ENCODE measurements at regions not wholly inside any gene's neighbourhood (a gene's known extent, or its start where the extent isn't known, plus 50 kb on each side); places are given as distances from the start of the nearest gene placed in this dataset.

- Histone ChIP-seq H3K4me2 (peak overlapping the region; percentile 91), H3K9me3 (0 out of 2 replicates have a peak, but pooled peaks cover 3% of the 10 kb centered on the region), H3K4me1 (peaks cover 54% of the 10 kb centered on the region), H3K36me3 (no peaks in the 10 kb centered on the region), H3K4me3 (no peak overlapping the region), H3K27ac (no peak overlapping the region), H3K27me3 (no peaks in the 10 kb centered on the region), H4K20me1 (no peaks in the 10 kb centered on the region), H3K9ac (no peak overlapping the region)
- no peak for TF ChIP-seq Cebpa-rat (IDR thresholded peaks at IDR 0.05)
Observed at GRCh38 chr2:128756365-128756717, 437.7 kb upstream of the HS6ST1 start.

GRCh38 chr2:128765811-128766210, 447.1 kb upstream of the HS6ST1 start:
- no peak overlapping the region for H3K27ac ChIP-seq
- H3K9me3 ChIP-seq: peaks cover 37% of the 10 kb centered on the region
- no peak for TF ChIP-seq Cebpa-rat (IDR thresholded peaks at IDR 0.05)
- H3K4me2 ChIP-seq: peak overlapping the region; percentile 53
- no peak overlapping the region for H3K4me3 ChIP-seq
- H3K9ac ChIP-seq: no peak overlapping the region
- H3K36me3 ChIP-seq: no peaks in the 10 kb centered on the region
- H3K27me3 ChIP-seq: no peaks in the 10 kb centered on the region
- H3K4me1 ChIP-seq: peaks cover 9% of the 10 kb centered on the region
- no peaks in the 10 kb centered on the region for H4K20me1 ChIP-seq

GRCh38 chr2:128768041-128768440, 449.4 kb upstream of the HS6ST1 start:
- H3K4me3 ChIP-seq: no peak overlapping the region
- no peaks in the 10 kb centered on the region for H3K27me3 ChIP-seq
- no peaks in the 10 kb centered on the region for H3K36me3 ChIP-seq
- H4K20me1 ChIP-seq: no peaks in the 10 kb centered on the region
- peaks cover 21% of the 10 kb centered on the region for H3K9me3 ChIP-seq
- H3K4me1 ChIP-seq: peaks cover 15% of the 10 kb centered on the region
- H3K27ac ChIP-seq: no peak overlapping the region
- no peak overlapping the region for H3K4me2 ChIP-seq
- H3K9ac ChIP-seq: no peak overlapping the region
- no peak for TF ChIP-seq Cebpa-rat (IDR thresholded peaks at IDR 0.05)

- no peak for TF ChIP-seq Cebpa-rat (IDR thresholded peaks at IDR 0.05)
- Histone ChIP-seq H3K9me3 (0 out of 2 replicates have a peak, but pooled peaks cover 8% of the 10 kb centered on the region), H3K4me3 (no peak overlapping the region), H3K27me3 (no peaks in the 10 kb centered on the region), H3K4me2 (no peak overlapping the region), H4K20me1 (no peaks in the 10 kb centered on the region), H3K27ac (no peak overlapping the region), H3K4me1 (peaks cover 15% of the 10 kb centered on the region), H3K9ac (no peak overlapping the region), H3K36me3 (no peaks in the 10 kb centered on the region)
Observed at GRCh38 chr2:128769457-128770142, 450.9 kb upstream of the HS6ST1 start.

- TF ChIP-seq Cebpa-rat (IDR thresholded peaks at IDR 0.05): no peak
- Histone ChIP-seq H3K9ac (no peak overlapping the region), H3K4me1 (peaks cover 15% of the 10 kb centered on the region), H3K4me2 (no peak overlapping the region), H3K4me3 (no peak overlapping the region), H3K27me3 (no peaks in the 10 kb centered on the region), H3K36me3 (no peaks in the 10 kb centered on the region), H4K20me1 (no peaks in the 10 kb centered on the region), H3K27ac (no peak overlapping the region), H3K9me3 (0 out of 2 replicates have a peak, but pooled peaks cover 1% of the 10 kb centered on the region)
Observed at GRCh38 chr2:128770143-128771085, 451.7 kb upstream of the HS6ST1 start.

GRCh38 chr2:128771401-128771800, 452.7 kb upstream of the HS6ST1 start:
- no peak for TF ChIP-seq Cebpa-rat (IDR thresholded peaks at IDR 0.05)
- Histone ChIP-seq H3K4me3 (no peak overlapping the region), H3K36me3 (no peaks in the 10 kb centered on the region), H3K4me2 (no peak overlapping the region), H3K27me3 (no peaks in the 10 kb centered on the region), H3K27ac (no peak overlapping the region), H3K9ac (no peak overlapping the region), H3K9me3 (no peaks in the 10 kb centered on the region), H4K20me1 (no peaks in the 10 kb centered on the region), H3K4me1 (peaks cover 6% of the 10 kb centered on the region; the same call in 1 of the 2 replicates)

- Histone ChIP-seq H4K20me1 (no peaks in the 10 kb centered on the region), H3K4me1 (peaks cover 6% of the 10 kb centered on the region; the same call in 1 of the 2 replicates), H3K4me2 (no peak overlapping the region), H3K27ac (no peak overlapping the region), H3K9ac (no peak overlapping the region), H3K9me3 (no peaks in the 10 kb centered on the region), H3K36me3 (no peaks in the 10 kb centered on the region), H3K4me3 (no peak overlapping the region), H3K27me3 (no peaks in the 10 kb centered on the region)
- TF ChIP-seq Cebpa-rat (IDR thresholded peaks at IDR 0.05): no peak
Observed at GRCh38 chr2:128772671-128773070, 454.0 kb upstream of the HS6ST1 start.

GRCh38 chr2:128773641-128774319, 455.1 kb upstream of the HS6ST1 start:
- TF ChIP-seq Cebpa-rat (IDR thresholded peaks at IDR 0.05): no peak
- Histone ChIP-seq H3K36me3 (no peaks in the 10 kb centered on the region), H3K27ac (no peak overlapping the region), H3K9me3 (no peaks in the 10 kb centered on the region), H3K4me2 (no peak overlapping the region), H3K9ac (no peak overlapping the region), H3K4me1 (peaks cover 6% of the 10 kb centered on the region; the same call in 1 of the 2 replicates), H4K20me1 (no peaks in the 10 kb centered on the region), H3K4me3 (no peak overlapping the region), H3K27me3 (no peaks in the 10 kb centered on the region)

GRCh38 chr2:128774320-128775216, 455.9 kb upstream of the HS6ST1 start:
- no peak overlapping the region for H3K4me2 ChIP-seq
- no peak overlapping the region for H3K27ac ChIP-seq
- no peaks in the 10 kb centered on the region for H4K20me1 ChIP-seq
- TF ChIP-seq Cebpa-rat (IDR thresholded peaks at IDR 0.05): no peak
- peaks cover 6% of the 10 kb centered on the region; the same call in 1 of the 2 replicates for H3K4me1 ChIP-seq
- no peak overlapping the region for H3K9ac ChIP-seq
- H3K27me3 ChIP-seq: no peaks in the 10 kb centered on the region
- no peak overlapping the region for H3K4me3 ChIP-seq
- no peaks in the 10 kb centered on the region for H3K9me3 ChIP-seq
- H3K36me3 ChIP-seq: no peaks in the 10 kb centered on the region

Measured in BLaER1 (cell line).